HCEC 1CT (cell line): ENCODE measurements at regions not wholly inside any gene's neighbourhood (a gene's known extent, or its start where the extent isn't known, plus 50 kb on each side); places are given as distances from the start of the nearest gene placed in this dataset.

Source experiments
- DNase-seq: peaks from one replicate; pipeline ENCODE4 v3.0.0-alpha.2; 2017

DNA sequence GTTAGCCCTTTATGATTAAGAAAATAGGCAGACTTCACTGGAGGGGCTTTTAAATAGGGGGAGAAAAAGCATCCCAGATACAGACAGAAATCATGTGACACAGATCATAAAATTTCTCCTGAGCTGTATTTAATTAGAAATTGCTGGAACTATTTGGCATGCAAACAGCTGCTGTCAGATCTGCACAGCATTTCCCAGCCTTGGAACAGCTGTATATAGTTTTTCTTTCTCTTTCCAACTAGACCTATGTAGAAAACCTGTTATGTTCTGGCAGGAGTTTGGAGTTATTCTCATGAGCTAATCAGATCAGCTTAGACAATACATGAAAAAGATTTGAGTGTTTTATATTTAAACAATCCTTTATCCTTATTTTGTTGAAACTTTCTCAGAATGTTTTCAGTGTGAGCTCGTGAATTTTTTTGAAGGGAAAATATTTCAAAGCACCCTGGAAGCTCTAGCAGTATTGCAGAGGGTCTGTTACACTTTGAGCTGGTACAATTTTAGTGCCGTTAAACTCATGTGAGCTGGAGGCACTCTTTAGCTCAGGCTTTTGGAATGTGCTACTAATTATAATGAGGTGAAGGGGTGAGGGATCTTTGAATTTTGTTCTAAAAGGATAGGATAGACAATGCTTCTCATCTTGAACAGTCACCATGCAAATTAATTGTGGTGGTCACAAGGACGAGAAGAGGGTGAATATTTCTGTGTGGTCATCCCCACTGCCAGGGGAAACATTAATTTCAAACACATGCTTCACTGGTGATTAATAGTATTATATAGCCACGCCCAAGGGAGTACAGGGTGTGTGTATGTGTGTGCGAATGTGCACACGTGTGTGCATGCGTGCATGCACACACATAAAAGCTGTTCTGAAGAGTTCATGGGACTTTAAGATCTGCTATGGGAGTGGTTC, 239.4 kb upstream of the FBXL7 start:
- DNase-seq, result no peak

- DNase-seq, result no peak
Measured at GRCh38 chr5:15256485-15256884, 243.5 kb upstream of the FBXL7 start.

DNA sequence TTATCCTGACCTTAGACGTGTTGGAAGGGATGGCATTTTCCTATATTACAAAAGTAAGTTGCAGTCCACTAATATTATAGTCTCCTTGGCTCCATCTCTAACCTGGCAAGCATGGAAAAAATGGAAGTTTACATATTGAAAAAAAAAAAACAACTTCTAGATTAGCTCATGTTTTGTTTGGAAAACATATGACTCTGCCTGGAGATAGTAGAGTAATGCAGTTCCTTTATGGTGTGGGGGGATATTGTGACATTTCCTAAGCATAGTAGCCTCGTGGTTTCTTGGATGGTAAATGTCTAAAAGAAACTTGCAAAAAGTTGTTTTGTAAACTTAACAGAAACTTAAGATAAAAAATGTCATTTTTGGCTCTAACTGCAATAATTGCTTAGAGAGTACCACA, 244.4 kb upstream of the FBXL7 start:
- DNase-seq, result no peak

DNA sequence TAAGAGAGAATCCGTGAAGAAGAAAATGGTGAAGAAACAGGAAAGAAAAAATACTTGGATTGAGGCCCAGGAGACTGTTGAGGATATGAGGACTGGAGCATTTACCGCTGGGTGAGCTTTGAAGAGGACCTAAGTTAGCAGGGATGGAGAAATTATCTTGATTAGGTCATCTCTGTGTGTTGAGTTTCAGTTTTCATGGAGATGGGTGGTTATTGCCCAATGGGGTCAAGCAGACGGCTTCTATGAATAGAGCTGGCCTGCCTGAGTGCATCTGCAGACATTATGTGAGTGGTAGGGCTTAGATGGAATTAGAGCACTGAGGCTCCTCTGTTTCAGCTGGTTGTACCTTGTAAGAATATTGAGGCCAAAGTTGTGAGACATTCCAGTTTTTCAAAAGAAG, 245.4 kb upstream of the FBXL7 start:
- peak; percentile 14 for DNase-seq

GRCh38 chr5:15252331-15252730, 247.6 kb upstream of the FBXL7 start:
- DNase-seq, result no peak

DNA sequence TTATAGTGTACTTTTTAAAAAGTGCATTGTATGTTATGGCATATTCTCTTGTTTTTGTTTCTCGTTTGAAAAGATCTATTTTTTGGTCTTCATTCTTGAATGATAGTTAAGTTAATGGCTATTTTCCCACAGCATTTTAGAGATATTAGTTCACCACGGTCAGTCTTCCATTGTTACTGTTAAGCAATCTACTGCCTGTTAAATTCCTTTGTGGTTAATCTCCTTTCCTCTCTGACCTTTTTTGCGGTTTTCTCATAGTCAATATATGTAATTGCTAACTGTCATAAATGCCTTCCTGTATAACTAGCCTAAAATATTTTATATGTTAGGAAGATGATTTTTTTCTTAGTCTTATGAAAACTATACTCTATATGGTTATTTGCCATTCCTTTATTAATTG, 250.8 kb upstream of the FBXL7 start:
- peak; percentile 94 for DNase-seq

DNA sequence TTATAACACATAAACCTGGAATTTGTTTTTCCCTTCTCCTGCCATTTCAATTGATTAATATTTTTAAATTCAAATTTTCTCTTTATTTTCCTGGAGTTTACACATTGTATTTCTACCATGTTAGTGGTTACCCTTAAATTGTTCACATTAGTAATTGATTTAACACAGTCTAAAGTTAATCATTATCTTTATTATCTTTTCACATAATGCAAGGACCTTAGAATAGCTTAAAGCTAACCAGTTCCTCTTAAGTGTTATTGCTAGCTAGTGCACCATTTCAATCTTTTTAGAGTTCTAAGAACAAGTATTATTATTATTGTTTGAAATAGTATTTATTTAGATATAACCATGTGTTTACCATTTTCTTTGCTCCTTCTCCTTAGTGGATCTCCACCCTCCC, 251.2 kb upstream of the FBXL7 start:
- DNase-seq, result no peak

GRCh38 chr5:15245913-15246312, 254.1 kb upstream of the FBXL7 start:
- no peak for DNase-seq

GRCh38 chr5:15243301-15244020, 256.5 kb upstream of the FBXL7 start:
- DNase-seq, result no peak

- DNase-seq, result no peak
Measured at GRCh38 chr5:15241216-15241821, 258.7 kb upstream of the FBXL7 start.

- DNase-seq, result no peak
Measured at GRCh38 chr5:15238006-15238405, 262.0 kb upstream of the FBXL7 start.

- DNase-seq, result no peak
Measured at GRCh38 chr5:15236911-15237508, 263.0 kb upstream of the FBXL7 start.

DNA sequence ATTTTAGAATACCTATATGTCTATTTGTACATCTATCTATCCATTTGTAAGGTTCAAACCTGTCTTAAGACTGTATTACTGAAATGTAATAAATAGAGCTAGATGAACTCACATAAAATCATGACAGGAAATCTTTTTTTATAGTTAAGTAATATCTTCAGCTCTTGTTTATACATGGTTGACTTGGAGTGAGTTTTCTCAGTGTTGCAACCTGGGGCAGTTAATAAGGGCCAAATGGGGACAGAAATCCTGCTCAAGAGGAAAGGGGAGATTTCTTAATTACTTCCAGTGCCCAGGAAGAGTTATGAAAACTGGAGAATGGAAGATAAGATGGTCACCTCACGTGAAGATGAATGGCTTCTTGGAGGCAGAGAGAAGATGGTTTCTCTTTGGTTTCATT, 265.1 kb upstream of the FBXL7 start:
- DNase-seq, result no peak

GRCh38 chr5:15234366-15234765, 265.6 kb upstream of the FBXL7 start:
- DNase-seq, result no peak

GRCh38 chr5:15233566-15233965, 266.4 kb upstream of the FBXL7 start:
- peak; percentile 15 for DNase-seq

DNA sequence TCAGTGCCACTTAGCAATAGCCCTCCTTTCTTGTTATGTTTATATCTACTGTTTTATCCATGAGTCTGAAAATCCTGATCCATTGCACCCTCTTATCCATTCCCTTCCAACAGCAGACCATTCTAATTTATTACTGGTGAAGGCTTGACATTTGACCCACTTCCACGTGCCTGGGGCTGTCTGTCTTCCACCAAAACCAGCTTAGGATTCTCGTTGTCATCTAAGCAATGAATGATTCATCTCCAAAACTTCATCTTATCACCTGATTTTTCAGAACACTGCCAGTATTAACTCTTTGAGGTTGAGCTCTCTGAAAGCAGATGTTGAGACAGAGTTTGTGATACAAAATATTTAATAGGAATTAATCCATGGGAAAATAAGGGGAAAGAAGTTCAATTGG, 277.8 kb upstream of the FBXL7 start:
- no peak for DNase-seq

- DNase-seq, result no peak
Measured at GRCh38 chr5:15220642-15221173, 279.3 kb upstream of the FBXL7 start.

- no peak for DNase-seq
Measured at GRCh38 chr5:15215056-15215455, 284.9 kb upstream of the FBXL7 start.

DNA sequence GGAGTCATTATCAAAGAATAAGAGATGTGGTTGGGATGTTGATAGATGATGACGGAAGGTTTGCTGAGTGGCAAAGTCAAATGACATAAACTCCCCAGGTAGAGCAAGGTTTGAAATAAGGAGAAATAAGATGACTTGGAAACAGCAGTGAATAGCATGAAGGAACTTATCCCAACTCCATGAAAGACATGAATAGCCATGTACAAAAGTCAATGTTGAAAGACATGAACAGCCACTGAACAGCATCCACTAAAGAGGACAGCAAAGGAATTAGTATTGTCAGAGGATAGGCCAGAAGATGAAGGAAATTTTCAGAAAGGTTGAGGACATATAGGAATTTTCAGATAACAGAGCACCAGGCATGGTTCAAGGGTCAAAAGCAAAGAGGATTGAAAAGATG, 286.0 kb upstream of the FBXL7 start:
- no peak for DNase-seq

DNA sequence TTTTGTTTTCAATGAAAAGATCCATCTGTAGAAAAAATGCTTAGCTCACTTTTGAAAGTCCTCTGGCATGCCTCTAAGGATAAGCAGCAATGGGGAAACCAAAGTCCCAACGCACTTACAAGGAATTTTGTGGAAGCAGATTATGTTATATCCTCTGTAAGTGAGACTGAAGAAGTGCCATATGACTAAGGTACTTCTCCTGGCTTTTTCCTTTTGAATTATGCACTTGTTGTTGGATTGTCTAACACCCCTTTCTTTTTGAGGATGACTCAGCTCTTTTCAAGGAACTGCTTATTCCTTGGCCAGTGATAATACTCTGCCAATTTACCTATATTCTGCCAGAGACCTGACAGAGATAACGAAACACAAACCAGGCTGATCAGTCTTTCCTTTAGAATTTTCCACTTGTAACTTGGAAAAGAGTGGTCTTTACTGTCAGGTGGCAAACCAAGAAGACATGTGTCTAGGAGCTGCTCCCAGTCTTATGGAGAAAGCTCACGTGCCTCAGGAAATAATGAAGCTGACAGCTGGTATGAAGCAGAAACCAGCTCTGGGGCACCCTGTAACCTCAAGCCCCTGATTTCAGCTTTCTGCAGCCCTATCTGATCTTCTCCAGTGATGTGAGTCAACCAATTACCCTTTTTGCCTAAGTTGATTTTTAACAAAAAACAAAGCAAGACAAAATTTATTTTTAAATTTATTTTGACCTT, 290.8 kb upstream of the FBXL7 start:
- DNase-seq, result no peak

DNA sequence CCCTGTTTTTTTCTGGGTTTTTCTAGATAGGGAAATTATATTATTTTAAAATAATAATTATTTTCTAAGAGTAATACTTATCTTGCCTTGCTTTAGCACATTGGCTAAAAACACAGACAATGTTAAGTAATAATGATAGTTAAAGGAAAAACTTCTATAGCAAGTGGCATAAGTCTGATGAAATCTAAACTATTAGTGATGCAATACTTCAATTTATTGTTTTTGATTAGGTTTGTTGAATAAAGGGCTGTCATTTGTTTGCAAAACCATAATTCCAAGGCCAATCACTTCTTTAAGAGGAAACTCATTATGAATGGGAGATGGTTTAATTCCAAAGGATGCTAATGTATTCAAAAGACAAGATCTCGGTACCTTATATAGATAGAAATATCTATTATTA, 293.8 kb upstream of the FBXL7 start:
- no peak for DNase-seq

DNA sequence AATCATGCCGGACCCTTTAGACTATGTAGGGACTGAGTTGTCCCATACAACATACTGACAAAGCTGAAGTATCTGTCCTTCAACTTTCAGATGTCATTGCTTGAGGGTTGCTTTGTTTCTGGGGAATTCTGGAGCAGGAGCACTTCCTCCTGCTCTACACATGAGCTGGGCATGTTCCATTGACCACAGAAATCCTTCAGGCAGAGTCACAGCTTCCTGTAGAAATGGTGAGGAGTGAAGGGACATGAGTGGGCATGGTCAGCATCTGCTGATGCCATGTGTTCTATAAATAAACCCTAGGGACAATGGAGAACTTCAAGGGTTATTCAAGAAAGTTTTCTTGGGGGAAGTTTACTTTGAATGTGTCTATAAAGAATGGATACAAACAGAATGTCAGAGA, 296.6 kb upstream of the FBXL7 start:
- peak; percentile 3 for DNase-seq

DNA sequence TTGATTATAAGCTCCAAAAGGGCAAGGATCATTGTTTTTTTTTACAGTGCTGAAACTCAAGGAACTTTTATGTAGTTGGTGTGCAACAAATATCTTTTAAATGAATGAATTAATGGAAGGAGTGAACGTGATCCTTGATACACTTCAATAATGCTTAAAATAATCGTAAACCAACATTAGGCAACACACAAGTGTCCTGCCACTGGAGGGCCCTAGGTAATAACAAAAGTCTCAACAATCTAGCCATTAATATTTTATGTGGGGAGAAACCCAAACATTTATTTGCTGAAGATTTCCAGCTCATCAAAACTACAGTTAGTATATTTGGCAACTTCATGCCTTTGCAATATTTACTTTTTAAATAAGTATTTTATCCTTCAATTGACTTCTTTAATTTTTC, 309.0 kb upstream of the FBXL7 start:
- DNase-seq, result peak; percentile 6
